Pancreas (tissue), 10 donors: ENCODE measurements at regions not wholly inside any gene's neighbourhood (a gene's known extent, or its start where the extent isn't known, plus 50 kb on each side); places are given as distances from the start of the nearest gene placed in this dataset.

ENCODE experiments used
- ATAC-seq, 4 donors: fragments of 200-7000 bp; cut with Tn5 transposase; one replicate each; pipeline versions ENCODE4 v1.8.0 to v1.9.1; 2020; ENCODE audit warnings: mild to moderate bottlenecking in 4 of 4, moderate library complexity in 4 of 4
- DNase-seq, 6 donors: peaks; one replicate each; pipeline ENCODE4 v3.0.0-alpha.2; 2020
- FAIRE-seq: peaks from 2 replicates; lab custom pipeline; 2012; peaks lifted over from hg19 to GRCh38; lab: Jason Lieb, UNC
- H3K27ac ChIP-seq, 4 donors: fragments of 200-600 bp; sonication (generic); 1 replicate in 3 of 4; 2 replicates in 1 of 4; pipeline versions ENCODE4 v1.5.0 to v1.8.0; 2020
- H3K27me3 ChIP-seq, 4 donors: fragments of 200-600 bp; one replicate each; pipeline ENCODE4 v1.8.0; 2021
- H3K36me3 ChIP-seq, 3 donors: fragments of 200-600 bp; sonication (generic) in 1 of 3; one replicate each; pipeline versions ENCODE4 v1.5.0 to v1.8.0; 2020 to 2021
- H3K4me1 ChIP-seq, 3 donors: fragments of 200-600 bp; one replicate each; pipeline ENCODE4 v1.8.0; 2021
- H3K4me3 ChIP-seq, 4 donors: fragments of 200-600 bp; sonication (generic) in 2 of 4; one replicate each; pipeline versions ENCODE4 v1.5.0 to v1.8.0; 2020 to 2021
- H3K9me3 ChIP-seq, 4 donors: fragments of 200-600 bp; one replicate each; pipeline ENCODE4 v1.8.0; 2021
- WGBS, 2 donors: extraction: QIAGEN DNeasy Blood & Tissue Kit; methylation state at CpG; one replicate each; pipeline ENCODE4 v1.1.7; 2013; 5-methylcytosine and 5-hydroxymethylcytosine counted together
- intact Hi-C, 3 donors: fragments of 100-400 bp; cut with DNase I; formaldehyde crosslinking; loops; one replicate each; pipeline versions ENCODE4 v1.11.1 to v1.14.2; 2022
- TF ChIP-seq, protein P1 (sequence below), 4 donors: fragments of 200-600 bp; sonication (generic) in 3 of 4; IDR thresholded peaks; one replicate each; pipeline versions ENCODE4 v1.5.0 to v1.8.0; 2021; ENCODE audit warnings: antibody characterized with exemption in 4 of 4
- donor health status: healthy with polysubstance abuse.
- donor health status: DM: no; HTN: no; CAD: no; lungs with moderate emphysema.
- donor health status: DM: no; HTN: no; CAD: no.
- donor health status: control.
- donor health status: control.
- donor health status: Bipolar disorder and iron deficiency.
- donor health status: DM: yes; HTN: yes; CAD: no.
- donor health status: DM: no; HTN: no; CAD: no.
- donor health status: DM: no; HTN: no; CAD: no.
- donor health status: DM: yes; HTN: yes; CAD: no.

DNA sequence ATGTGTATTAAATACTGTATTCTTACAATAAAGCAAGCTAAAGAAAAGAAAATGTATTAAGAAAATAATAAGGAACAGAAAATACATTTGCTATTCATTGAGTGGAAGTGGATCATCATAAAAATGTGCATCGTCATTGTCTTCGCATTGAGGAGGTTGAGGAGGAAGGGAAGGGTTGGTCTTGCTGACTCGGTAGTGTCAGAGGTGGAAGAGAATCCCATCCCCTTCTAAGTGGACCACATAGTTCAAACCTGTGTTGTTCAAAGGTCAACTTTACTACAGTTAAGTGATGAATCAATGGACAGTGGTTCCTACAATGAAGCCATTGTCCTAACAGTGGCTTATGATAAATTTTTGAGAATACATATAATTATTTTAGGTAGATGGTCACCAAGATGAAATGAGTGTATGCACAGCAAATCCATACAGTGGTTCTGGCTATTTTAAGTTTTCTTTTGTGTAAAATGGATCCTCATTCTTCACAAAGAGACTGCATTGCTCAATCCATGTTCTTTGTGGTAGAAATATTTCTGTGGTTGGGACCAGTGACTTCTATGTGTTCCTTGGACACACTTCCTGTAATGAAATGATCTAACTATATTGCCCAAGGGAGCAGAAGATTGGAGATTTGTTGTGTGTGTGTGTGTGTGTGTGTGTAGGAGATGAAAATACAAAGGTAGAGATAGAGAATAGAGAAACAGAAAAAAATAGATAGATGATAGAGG lies 556.4 kb upstream of the AMELY start:
- ATAC-seq = no peak
- H3K9me3 ChIP-seq = no peaks in the 10 kb centered on the region
- no peaks in the 10 kb centered on the region for H3K27me3 ChIP-seq
- no peaks in the 10 kb centered on the region for H3K4me1 ChIP-seq
- intact Hi-C loops = no loop called here
- WGBS, 2 donors = 92% methylated on average over 3 of the region's 3 CpGs; no CpG with 5 or more reads in 1 of the 2 donors
- H3K4me3 ChIP-seq = no peak overlapping the region
- DNase-seq = no peak
- no peak overlapping the region for H3K27ac ChIP-seq
- H3K36me3 ChIP-seq = no peaks in the 10 kb centered on the region
- TF ChIP-seq, protein P1, sequence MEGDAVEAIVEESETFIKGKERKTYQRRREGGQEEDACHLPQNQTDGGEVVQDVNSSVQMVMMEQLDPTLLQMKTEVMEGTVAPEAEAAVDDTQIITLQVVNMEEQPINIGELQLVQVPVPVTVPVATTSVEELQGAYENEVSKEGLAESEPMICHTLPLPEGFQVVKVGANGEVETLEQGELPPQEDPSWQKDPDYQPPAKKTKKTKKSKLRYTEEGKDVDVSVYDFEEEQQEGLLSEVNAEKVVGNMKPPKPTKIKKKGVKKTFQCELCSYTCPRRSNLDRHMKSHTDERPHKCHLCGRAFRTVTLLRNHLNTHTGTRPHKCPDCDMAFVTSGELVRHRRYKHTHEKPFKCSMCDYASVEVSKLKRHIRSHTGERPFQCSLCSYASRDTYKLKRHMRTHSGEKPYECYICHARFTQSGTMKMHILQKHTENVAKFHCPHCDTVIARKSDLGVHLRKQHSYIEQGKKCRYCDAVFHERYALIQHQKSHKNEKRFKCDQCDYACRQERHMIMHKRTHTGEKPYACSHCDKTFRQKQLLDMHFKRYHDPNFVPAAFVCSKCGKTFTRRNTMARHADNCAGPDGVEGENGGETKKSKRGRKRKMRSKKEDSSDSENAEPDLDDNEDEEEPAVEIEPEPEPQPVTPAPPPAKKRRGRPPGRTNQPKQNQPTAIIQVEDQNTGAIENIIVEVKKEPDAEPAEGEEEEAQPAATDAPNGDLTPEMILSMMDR (IDR thresholded peaks at IDR 0.05) = no peak
- FAIRE-seq = no peak

DNA sequence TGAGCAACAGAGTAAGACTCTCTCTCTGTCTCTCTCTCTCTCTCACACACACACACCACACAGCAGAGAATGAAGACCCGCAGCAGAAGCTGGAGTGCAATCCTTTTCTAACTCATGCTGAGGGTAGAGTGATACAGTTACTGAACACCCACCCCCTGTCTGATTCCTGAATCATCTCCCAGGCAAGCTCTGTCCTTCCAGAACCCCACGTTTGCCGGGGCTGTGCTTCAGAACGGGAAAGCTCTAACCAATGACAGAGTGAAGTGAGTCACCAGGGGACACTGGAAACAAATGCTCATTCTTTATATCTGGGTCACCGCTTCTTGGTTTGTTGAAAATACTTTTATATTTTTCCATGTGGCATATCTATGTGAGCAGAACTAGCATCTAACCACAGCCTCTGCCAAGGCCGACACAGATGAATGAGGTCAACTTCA lies 553.7 kb upstream of the AMELY start:
- FAIRE-seq = no peak
- no peaks in the 10 kb centered on the region for H3K27me3 ChIP-seq

DNA sequence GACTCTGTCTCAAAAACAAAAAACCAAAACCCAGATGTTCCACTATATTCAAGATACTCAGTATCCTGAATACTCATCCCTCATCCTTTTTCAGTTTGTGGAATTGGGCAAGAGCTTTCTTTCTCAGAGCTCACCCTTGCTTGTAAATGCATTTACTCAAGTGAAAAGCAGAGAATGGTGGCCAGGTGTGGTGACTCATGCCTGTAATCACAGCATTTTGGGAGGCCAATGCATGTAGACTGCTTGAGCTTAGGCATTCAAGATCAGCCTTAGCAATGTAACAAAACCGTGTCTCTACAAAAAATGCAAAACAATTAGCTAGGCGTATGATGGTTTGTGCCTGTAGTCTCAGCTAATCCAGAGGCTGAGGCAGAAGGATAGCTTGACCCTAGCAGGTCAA lies 553.2 kb upstream of the AMELY start:
- TF ChIP-seq, protein P1 (IDR thresholded peaks at IDR 0.05) = no peak
- no peak for FAIRE-seq
- intact Hi-C loops = no loop called here
- 88% methylated on average over 2 of the region's 2 CpGs; no CpG with 5 or more reads in 1 of the 2 donors for WGBS, 2 donors
- no peaks in the 10 kb centered on the region for H3K4me1 ChIP-seq
- H3K27me3 ChIP-seq = no peaks in the 10 kb centered on the region
- H3K27ac ChIP-seq = no peak overlapping the region
- no peak for ATAC-seq
- H3K36me3 ChIP-seq = no peaks in the 10 kb centered on the region
- H3K9me3 ChIP-seq = no peaks in the 10 kb centered on the region
- no peak for DNase-seq
- no peak overlapping the region for H3K4me3 ChIP-seq

More for the DNA sequence above, 553.7 kb upstream of the AMELY start:
- DNase-seq = no peak
- ATAC-seq = no peak
- TF ChIP-seq, protein P1 (IDR thresholded peaks at IDR 0.05) = no peak
- Histone ChIP-seq H3K9me3 (no peaks in the 10 kb centered on the region), H3K36me3 (no peaks in the 10 kb centered on the region), H3K27ac (no peak overlapping the region), H3K4me3 (no peak overlapping the region), H3K4me1 (no peaks in the 10 kb centered on the region)
- WGBS, 2 donors = 81% methylated on average over 6 of the region's 6 CpGs; no CpG with 5 or more reads in 1 of the 2 donors
- intact Hi-C loops = no loop called here

- no peak for FAIRE-seq
- H3K27ac ChIP-seq = no peak overlapping the region
- intact Hi-C loops = no loop called here
Measured at GRCh38 chrY:7463711-7464110, 552.2 kb upstream of the AMELY start.

More at GRCh38 chrY:7463711-7464110, 552.2 kb upstream of the AMELY start:
- no peak overlapping the region for H3K4me3 ChIP-seq
- DNase-seq (no peak), ATAC-seq (no peak)
- TF ChIP-seq, protein P1 (IDR thresholded peaks at IDR 0.05) = no peak
- no peaks in the 10 kb centered on the region for H3K4me1 ChIP-seq
- H3K9me3 ChIP-seq = no peaks in the 10 kb centered on the region
- no peaks in the 10 kb centered on the region for H3K36me3 ChIP-seq
- WGBS, 2 donors = 95% methylated on average over 2 of the region's 2 CpGs; no CpG with 5 or more reads in 1 of the 2 donors
- no peaks in the 10 kb centered on the region for H3K27me3 ChIP-seq
